ENCODE measurements at regions not wholly inside any gene's neighbourhood (a gene's known extent, or its start where the extent isn't known, plus 50 kb on each side); places are given as distances from the start of the nearest gene placed in this dataset.

- TF ChIP-seq CTCF (IDR thresholded peaks at IDR 0.05; ENCODE audit: insufficient read depth, low read length, missing control alignments): no peak
- no peak overlapping the region for H3K4me3 ChIP-seq (ENCODE audit: low read depth, low read length)
- ChIA-PET POLR2A (no interaction called here), CTCF (no interaction called here)
- no peak for DNase-seq (ENCODE audit: low read depth, low spot score)
Observed at GRCh38 chr13:74986609-74987008, 495.4 kb downstream of the TBC1D4 start.

GRCh38 chr13:74979703-74980102 lies 502.3 kb downstream of the TBC1D4 start:
- DNase-seq (ENCODE audit: low read depth, low spot score): no peak
- H3K4me3 ChIP-seq (ENCODE audit: low read depth, low read length): no peak overlapping the region
- ChIA-PET POLR2A (no interaction called here), CTCF (no interaction called here)
- TF ChIP-seq CTCF (IDR thresholded peaks at IDR 0.05; ENCODE audit: insufficient read depth, low read length, missing control alignments): no peak

- ChIA-PET CTCF (no interaction called here), POLR2A (no interaction called here)
- no peak for DNase-seq (ENCODE audit: low read depth, low spot score)
- no peak overlapping the region for H3K4me3 ChIP-seq (ENCODE audit: low read depth, low read length)
- TF ChIP-seq CTCF (IDR thresholded peaks at IDR 0.05; ENCODE audit: insufficient read depth, low read length, missing control alignments): no peak
Observed at GRCh38 chr13:74978591-74978990, 503.4 kb downstream of the TBC1D4 start.

GRCh38 chr13:74977498-74977897 lies 504.5 kb downstream of the TBC1D4 start:
- TF ChIP-seq CTCF (IDR thresholded peaks at IDR 0.05; ENCODE audit: insufficient read depth, low read length, missing control alignments): no peak
- POLR2A ChIA-PET: no interaction called here
- CTCF ChIA-PET: no interaction called here
- no peak overlapping the region for H3K4me3 ChIP-seq (ENCODE audit: low read depth, low read length)
- DNase-seq (ENCODE audit: low read depth, low spot score): no peak

- no peak overlapping the region for H3K4me3 ChIP-seq (ENCODE audit: low read depth, low read length)
- POLR2A ChIA-PET: no interaction called here
- DNase-seq (ENCODE audit: low read depth, low spot score): no peak
- CTCF ChIA-PET: no interaction called here
- no peak for TF ChIP-seq CTCF (IDR thresholded peaks at IDR 0.05; ENCODE audit: insufficient read depth, low read length, missing control alignments)
Observed at GRCh38 chr13:74975111-74975510, 506.9 kb downstream of the TBC1D4 start.

GRCh38 chr13:74973935-74974879 lies 507.8 kb downstream of the TBC1D4 start:
- CTCF ChIA-PET: no interaction called here

More at GRCh38 chr13:74973935-74974879, 507.8 kb downstream of the TBC1D4 start:
- no peak for DNase-seq (ENCODE audit: low read depth, low spot score)
- POLR2A ChIA-PET: no interaction called here
- TF ChIP-seq CTCF (IDR thresholded peaks at IDR 0.05; ENCODE audit: insufficient read depth, low read length, missing control alignments): no peak
- H3K4me3 ChIP-seq (ENCODE audit: low read depth, low read length): no peak overlapping the region

Measured in AG04449 (cell line).